GM12878 (cell line): ENCODE measurements at regions not wholly inside any gene's neighbourhood (a gene's known extent, or its start where the extent isn't known, plus 50 kb on each side); places are given as distances from the start of the nearest gene placed in this dataset.

Experiments used
- ATAC-seq: fragments of 200-7000 bp; cut with Tn5 transposase; 3 replicates; pipeline ENCODE4 v1.9.1; 2020; ENCODE audit warnings: mild to moderate bottlenecking, moderate library complexity
- BruUV-seq: library from RNA; stranded (reverse); fragments of 400-500 nt; replicated peaks from 2 replicates; lab custom pipeline; 2021; lab: Mats Ljungman, UMichigan
- CTCF ChIA-PET: fragments of 300-600 bp; sonication (Branson Sonifier 250); formaldehyde crosslinking; extraction: SDS; loops from one replicate; lab custom pipeline; 2021; ENCODE audit warnings: inconsistent platforms; lab: Yijun Ruan, JAX
- POLR2A ChIA-PET: fragments of 350-600 bp; formaldehyde crosslinking; extraction: SDS; loops from one replicate; lab custom pipeline; 2021; ENCODE audit warnings: inconsistent platforms; lab: Charles Lee
- RAD21 ChIA-PET: fragments of 300-600 bp; sonication (Branson Sonifier 250); formaldehyde crosslinking; loops from one replicate; lab custom pipeline; 2023; ENCODE audit warnings: antibody characterized with exemption; ENCODE audit not compliant: unreplicated experiment; lab: Charles Lee
- SMC1A ChIA-PET: fragments of 300-600 bp; sonication (Branson Sonifier 250); formaldehyde crosslinking; loops from one replicate; lab custom pipeline; 2023; ENCODE audit not compliant: unreplicated experiment, uncharacterized antibody; lab: Charles Lee
- DNase-seq: peaks from one replicate; pipeline ENCODE4 v3.0.0-alpha.2; 2011; ENCODE audit warnings: low read depth, low spot score
- FAIRE-seq: peaks from 3 replicates; lab custom pipeline; 2011; peaks lifted over from hg19 to GRCh38; lab: Jason Lieb, UNC
- H2AFZ ChIP-seq: 2 replicates; pipeline ENCODE4 v1.6.0; 2011; ENCODE audit warnings: low read depth, low read length, control low read depth; ENCODE audit not compliant: control insufficient read depth
- H3K27ac ChIP-seq: 2 replicates; pipeline ENCODE4 v1.5.1; 2011; ENCODE audit warnings: control low read depth; ENCODE audit not compliant: control insufficient read depth, insufficient read depth
- H3K27me3 ChIP-seq, 2 experiments: replicated peaks in 1 of 2; 2 replicates each; pipeline versions ENCODE4 v1.6.0 to v1.6.1; 2011; ENCODE audit warnings: low read length in 1 of 2; ENCODE audit not compliant: control insufficient read depth in 2 of 2, insufficient read depth in 2 of 2
- H3K36me3 ChIP-seq, 2 experiments: 2 replicates each; pipeline ENCODE4 v1.5.1; 2011; ENCODE audit warnings: low read length in 1 of 2; ENCODE audit not compliant: control insufficient read depth in 2 of 2, insufficient read depth in 2 of 2
- H3K4me1 ChIP-seq: 2 replicates; pipeline ENCODE4 v1.6.1; 2011; ENCODE audit warnings: mild to moderate bottlenecking, low read length, moderate library complexity, mixed read lengths; ENCODE audit not compliant: control insufficient read depth, insufficient read depth
- H3K4me2 ChIP-seq: 2 replicates; pipeline ENCODE4 v1.6.0; 2011; ENCODE audit warnings: control low read depth; ENCODE audit not compliant: control insufficient read depth, insufficient read depth
- H3K4me3 ChIP-seq: fragments of 200-600 bp; sonication (generic); 2 replicates; pipeline ENCODE4 v1.5.1; 2016
- H3K79me2 ChIP-seq: 2 replicates; pipeline ENCODE4 v1.6.0; 2011; ENCODE audit warnings: low read length; ENCODE audit not compliant: control insufficient read depth, insufficient read depth
- H3K9ac ChIP-seq: 2 replicates; pipeline ENCODE4 v1.8.0; 2011; ENCODE audit warnings: low read length, control low read depth, mixed read lengths; ENCODE audit not compliant: control insufficient read depth, insufficient read depth
- H3K9me3 ChIP-seq: replicated peaks from 3 replicates; pipeline ENCODE4 v1.5.1; 2011; ENCODE audit warnings: mild to moderate bottlenecking, low read length; ENCODE audit not compliant: control insufficient read depth, insufficient read depth
- H4K20me1 ChIP-seq: 2 replicates; pipeline ENCODE4 v1.6.0; 2011; ENCODE audit not compliant: control insufficient read depth, insufficient read depth
- CBX5 ChIP-seq: sonication (generic); IDR thresholded peaks from 2 replicates; pipeline ENCODE4 v1.6.1; 2016; ENCODE audit warnings: low read depth, moderate library complexity, mild to moderate bottlenecking, inconsistent platforms
- CHD1 ChIP-seq: IDR thresholded peaks from 2 replicates; pipeline ENCODE4 v1.6.1; 2012; ENCODE audit warnings: low read depth, low read length, improper control_type of control experiment
- CHD2 ChIP-seq: IDR thresholded peaks from 2 replicates; pipeline ENCODE4 v1.6.1; 2011; ENCODE audit warnings: low read depth, low read length, improper control_type of control experiment, borderline replicate concordance
- EGR1 ChIP-seq, 2 experiments: IDR thresholded peaks; 1 replicate in 1 of 2; 2 replicates in 1 of 2; pipeline ENCODE4 v1.6.1; 2011 to 2012; ENCODE audit warnings: low read depth in 2 of 2, low read length in 2 of 2, borderline replicate concordance in 1 of 2, mild to moderate bottlenecking in 1 of 2, moderate library complexity in 1 of 2
- ETV6 ChIP-seq, 2 experiments: fragments of 450-650 bp in 1 of 2; IDR thresholded peaks in 1 of 2; conservative IDR thresholded peaks in 1 of 2; 2 replicates each; pipeline ENCODE4 v1.6.1; 2014; ENCODE audit warnings: antibody characterized with exemption in 1 of 2, borderline replicate concordance in 1 of 2, low read depth in 1 of 2, mild to moderate bottlenecking in 1 of 2, moderate library complexity in 1 of 2
- LARP7 ChIP-seq: fragments of 450-650 bp; IDR thresholded peaks from 2 replicates; pipeline ENCODE4 v1.6.1; 2017; ENCODE audit warnings: mild to moderate bottlenecking
- MTA3 ChIP-seq: IDR thresholded peaks from 2 replicates; pipeline ENCODE4 v1.6.1; 2012; ENCODE audit warnings: low read length, inconsistent platforms, borderline replicate concordance
- NBN ChIP-seq: fragments of 450-650 bp; IDR thresholded peaks from 2 replicates; pipeline ENCODE4 v1.6.1; 2016
- POU2F2 ChIP-seq: IDR thresholded peaks from 3 replicates; pipeline ENCODE4 v1.6.1; 2011; ENCODE audit warnings: low read depth, mild to moderate bottlenecking, low read length, borderline replicate concordance
- RFX5 ChIP-seq: IDR thresholded peaks from 2 replicates; pipeline ENCODE4 v1.6.1; 2011; ENCODE audit warnings: low read depth, low read length, improper control_type of control experiment
- SMAD1 ChIP-seq: fragments of 450-650 bp; IDR thresholded peaks from 2 replicates; pipeline ENCODE4 v1.6.1; 2018; ENCODE audit warnings: mild to moderate bottlenecking, low read depth; ENCODE audit not compliant: partially characterized antibody
- ZZZ3 ChIP-seq: IDR thresholded peaks from 2 replicates; pipeline ENCODE4 v1.6.1; 2011; ENCODE audit warnings: low read depth; ENCODE audit not compliant: control insufficient read depth, insufficient read length
- WGBS: methylation state at CpG from one replicate; pipeline ENCODE4 v1.1.6; 2016; ENCODE audit warnings: low lambda C conversion rate; ENCODE audit not compliant: insufficient replicate concordance, insufficient coverage; ENCODE audit errors: missing lambda C conversion rate; 5-methylcytosine and 5-hydroxymethylcytosine counted together
- in situ Hi-C: fragments of 300-500 bp; cut with MboI; formaldehyde crosslinking; loops from 9 replicates; pipeline ENCODE4 v1.14.3; 2018; ENCODE audit warnings: mixed read lengths
- intact Hi-C: fragments of 100-400 bp; cut with micrococcal nuclease; formaldehyde crosslinking; loops from one replicate; pipeline ENCODE4 v1.14.2; 2022; ENCODE audit not compliant: unreplicated experiment
- TF ChIP-seq, protein P1 (sequence below): IDR thresholded peaks from 2 replicates; pipeline ENCODE4 v1.6.1; 2011; ENCODE audit warnings: low read depth, mild to moderate bottlenecking, low read length, moderate library complexity, borderline replicate concordance; ENCODE audit errors: extremely low read depth
- TF ChIP-seq, protein P2 (sequence below): fragments of 450-650 bp; IDR thresholded peaks from 2 replicates; pipeline ENCODE4 v1.6.1; 2016; ENCODE audit warnings: mild to moderate bottlenecking

DNA sequence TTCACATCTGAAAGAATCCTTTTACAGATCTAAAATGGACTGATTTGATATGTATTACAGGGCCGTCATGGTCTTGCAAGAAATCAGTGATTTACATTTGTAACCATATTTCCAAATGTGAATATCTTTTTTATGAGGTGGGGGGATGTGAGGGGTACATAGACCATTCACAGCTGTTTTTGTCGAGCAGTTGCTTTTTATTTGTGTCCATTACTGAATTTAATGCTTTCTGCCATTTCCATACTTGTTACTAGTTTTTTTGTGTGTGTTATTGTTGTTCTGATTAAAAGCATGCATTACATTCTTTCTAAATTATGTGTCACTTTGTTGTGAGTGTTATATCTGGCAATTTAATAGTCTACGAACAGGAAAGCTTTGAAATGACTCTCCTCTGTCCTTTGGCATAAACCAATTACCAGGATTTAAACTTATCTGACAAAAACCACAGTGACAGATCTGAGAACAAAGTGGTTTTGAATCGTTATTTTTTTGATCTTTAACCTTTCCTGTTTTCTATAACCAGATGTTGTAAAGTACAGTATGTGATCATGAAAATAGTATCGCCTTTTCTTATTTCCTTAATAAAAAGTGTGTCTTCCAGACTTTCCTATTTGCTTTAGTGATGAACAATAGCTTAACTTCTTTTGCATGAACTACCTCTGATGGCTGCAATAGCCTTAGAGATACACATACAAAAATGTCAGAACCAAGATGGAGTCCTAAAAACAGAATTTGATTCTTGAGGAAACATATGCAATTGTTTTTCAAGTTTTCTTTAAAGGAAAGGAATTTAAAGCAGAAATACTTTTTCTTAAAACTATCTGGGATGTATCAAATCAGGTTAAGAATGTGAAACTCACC is 354.2 kb upstream of the ACVR2A start (continued):
- no peak for TF ChIP-seq MTA3
- no peak for TF ChIP-seq LARP7
- no peak for TF ChIP-seq RFX5
- TF ChIP-seq SMAD1, result no peak
- no peak for TF ChIP-seq NBN
- TF ChIP-seq POU2F2, result no peak

GRCh38 chr2:147488472-147488871 is 356.4 kb upstream of the ACVR2A start:
- no peak overlapping the region for H2AFZ ChIP-seq
- no peaks in the 10 kb centered on the region; a peak in 1 of 4 replicates for H3K27me3 ChIP-seq
- no peaks in the 10 kb centered on the region for H3K4me1 ChIP-seq
- ATAC-seq, result peak; percentile 21; the same call in 1 of the 3 replicates
- POLR2A ChIA-PET, result no interaction called here
- intact Hi-C loops, result no loop called here
- CTCF ChIA-PET, result no interaction called here
- no peak for DNase-seq
- no peak overlapping the region for H3K9ac ChIP-seq
- no TSS peak for BruUV-seq
- no peak overlapping the region for H3K27ac ChIP-seq
- RAD21 ChIA-PET, result no interaction called here
- no peak overlapping the region for H3K4me2 ChIP-seq
- H3K9me3 ChIP-seq, result no peaks in the 10 kb centered on the region
- WGBS, result 63% methylated on average over 3 of the region's 3 CpGs
- H3K36me3 ChIP-seq, result no peaks in the 10 kb centered on the region
- no peaks in the 10 kb centered on the region for H4K20me1 ChIP-seq
- SMC1A ChIA-PET, result no interaction called here
- H3K79me2 ChIP-seq, result no peaks in the 10 kb centered on the region
- no peak overlapping the region for H3K4me3 ChIP-seq
- TF ChIP-seq, protein P1, sequence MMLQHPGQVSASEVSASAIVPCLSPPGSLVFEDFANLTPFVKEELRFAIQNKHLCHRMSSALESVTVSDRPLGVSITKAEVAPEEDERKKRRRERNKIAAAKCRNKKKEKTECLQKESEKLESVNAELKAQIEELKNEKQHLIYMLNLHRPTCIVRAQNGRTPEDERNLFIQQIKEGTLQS, result no peak
- TF ChIP-seq ETV6 (conservative IDR thresholded peaks at IDR 0.05 in 1 of 2, IDR thresholded peaks at IDR 0.05 in 1 of 2; ENCODE audit: borderline replicate concordance in 1 of 2, low read depth in 1 of 2) (no peak), CHD1 (no peak), EGR1 (IDR thresholded peaks at IDR 0.05; ENCODE audit: borderline replicate concordance in 1 of 2, low read depth in 2 of 2, low read length in 2 of 2) (no peak), CHD2 (no peak), ZZZ3 (no peak), CBX5 (no peak)
- TF ChIP-seq, protein P2, sequence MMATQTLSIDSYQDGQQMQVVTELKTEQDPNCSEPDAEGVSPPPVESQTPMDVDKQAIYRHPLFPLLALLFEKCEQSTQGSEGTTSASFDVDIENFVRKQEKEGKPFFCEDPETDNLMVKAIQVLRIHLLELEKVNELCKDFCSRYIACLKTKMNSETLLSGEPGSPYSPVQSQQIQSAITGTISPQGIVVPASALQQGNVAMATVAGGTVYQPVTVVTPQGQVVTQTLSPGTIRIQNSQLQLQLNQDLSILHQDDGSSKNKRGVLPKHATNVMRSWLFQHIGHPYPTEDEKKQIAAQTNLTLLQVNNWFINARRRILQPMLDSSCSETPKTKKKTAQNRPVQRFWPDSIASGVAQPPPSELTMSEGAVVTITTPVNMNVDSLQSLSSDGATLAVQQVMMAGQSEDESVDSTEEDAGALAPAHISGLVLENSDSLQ, result no peak
- in situ Hi-C loops, result no loop called here
- FAIRE-seq, result no peak
